ENCODE measurements at regions not wholly inside any gene's neighbourhood (a gene's known extent, or its start where the extent isn't known, plus 50 kb on each side); places are given as distances from the start of the nearest gene placed in this dataset.

GRCh38 chr2:217415316-217415715 lies 555.5 kb upstream of the TNP1 start:
- TF ChIP-seq CTCF (IDR thresholded peaks at IDR 0.05), result no peak
- Histone ChIP-seq H3K4me1 (ENCODE audit: control insufficient read depth in 1 of 2, insufficient read depth in 1 of 2, low read depth in 1 of 2, low read length in 1 of 2) (no peaks in the 10 kb centered on the region), H3K4me3 (ENCODE audit: low read depth in 1 of 2, low read length in 1 of 2) (no peak overlapping the region)

GRCh38 chr2:217414429-217414828 lies 554.6 kb upstream of the TNP1 start:
- peaks cover 8% of the 10 kb centered on the region for H3K27me3 ChIP-seq
- H3K4me1 ChIP-seq (ENCODE audit: control insufficient read depth in 1 of 2, insufficient read depth in 1 of 2, low read depth in 1 of 2, low read length in 1 of 2), result no peaks in the 10 kb centered on the region
- no peaks in the 10 kb centered on the region for H3K9me3 ChIP-seq
- no peaks in the 10 kb centered on the region for H3K36me3 ChIP-seq
- TF ChIP-seq CTCF (IDR thresholded peaks at IDR 0.05), result no peak
- H3K4me3 ChIP-seq (ENCODE audit: low read depth in 1 of 2, low read length in 1 of 2), result no peak overlapping the region
- no peak overlapping the region for H3K27ac ChIP-seq

More at GRCh38 chr2:217415316-217415715, 555.5 kb upstream of the TNP1 start:
- H3K36me3 ChIP-seq, result no peaks in the 10 kb centered on the region
- peaks cover 8% of the 10 kb centered on the region for H3K27me3 ChIP-seq
- H3K9me3 ChIP-seq, result no peaks in the 10 kb centered on the region
- H3K27ac ChIP-seq, result no peak overlapping the region

GRCh38 chr2:217413193-217413592 lies 553.3 kb upstream of the TNP1 start:
- Histone ChIP-seq H3K4me1 (ENCODE audit: control insufficient read depth in 1 of 2, insufficient read depth in 1 of 2, low read depth in 1 of 2, low read length in 1 of 2) (no peaks in the 10 kb centered on the region), H3K36me3 (no peaks in the 10 kb centered on the region), H3K27ac (no peak overlapping the region), H3K4me3 (ENCODE audit: low read depth in 1 of 2, low read length in 1 of 2) (no peak overlapping the region), H3K9me3 (no peaks in the 10 kb centered on the region), H3K27me3 (peaks cover 7% of the 10 kb centered on the region)
- TF ChIP-seq CTCF (IDR thresholded peaks at IDR 0.05), result no peak

GRCh38 chr2:217412721-217413120 lies 552.9 kb upstream of the TNP1 start:
- H3K27me3 ChIP-seq, result peaks cover 4% of the 10 kb centered on the region
- no peaks in the 10 kb centered on the region for H3K9me3 ChIP-seq
- no peaks in the 10 kb centered on the region for H3K36me3 ChIP-seq
- no peak for TF ChIP-seq CTCF (IDR thresholded peaks at IDR 0.05)
- no peaks in the 10 kb centered on the region for H3K4me1 ChIP-seq (ENCODE audit: control insufficient read depth in 1 of 2, insufficient read depth in 1 of 2, low read depth in 1 of 2, low read length in 1 of 2)
- no peak overlapping the region for H3K27ac ChIP-seq
- no peak overlapping the region for H3K4me3 ChIP-seq (ENCODE audit: low read depth in 1 of 2, low read length in 1 of 2)

GRCh38 chr2:217412277-217412676 lies 552.4 kb upstream of the TNP1 start:
- TF ChIP-seq CTCF (IDR thresholded peaks at IDR 0.05), result no peak
- H3K27me3 ChIP-seq, result peaks cover 4% of the 10 kb centered on the region
- no peaks in the 10 kb centered on the region for H3K9me3 ChIP-seq
- no peak overlapping the region for H3K4me3 ChIP-seq (ENCODE audit: low read depth in 1 of 2, low read length in 1 of 2)
- H3K4me1 ChIP-seq (ENCODE audit: control insufficient read depth in 1 of 2, insufficient read depth in 1 of 2, low read depth in 1 of 2, low read length in 1 of 2), result no peaks in the 10 kb centered on the region
- no peaks in the 10 kb centered on the region for H3K36me3 ChIP-seq
- no peak overlapping the region for H3K27ac ChIP-seq

GRCh38 chr2:217410681-217410960 lies 550.8 kb upstream of the TNP1 start:
- Histone ChIP-seq H3K36me3 (no peaks in the 10 kb centered on the region), H3K27ac (no peak overlapping the region), H3K4me1 (ENCODE audit: control insufficient read depth in 1 of 2, insufficient read depth in 1 of 2, low read depth in 1 of 2, low read length in 1 of 2) (no peaks in the 10 kb centered on the region), H3K4me3 (ENCODE audit: low read depth in 1 of 2, low read length in 1 of 2) (no peak overlapping the region), H3K9me3 (no peaks in the 10 kb centered on the region), H3K27me3 (peaks cover 4% of the 10 kb centered on the region)
- no peak for TF ChIP-seq CTCF (IDR thresholded peaks at IDR 0.05)

Measured in neutrophil (primary cell).